ENCODE measurements at regions not wholly inside any gene's neighbourhood (a gene's known extent, or its start where the extent isn't known, plus 50 kb on each side); places are given as distances from the start of the nearest gene placed in this dataset.

- H3K4me3 Mint-ChIP-seq (ENCODE audit: unreplicated experiment): no peak overlapping the region
- TF ChIP-seq, protein P1, sequence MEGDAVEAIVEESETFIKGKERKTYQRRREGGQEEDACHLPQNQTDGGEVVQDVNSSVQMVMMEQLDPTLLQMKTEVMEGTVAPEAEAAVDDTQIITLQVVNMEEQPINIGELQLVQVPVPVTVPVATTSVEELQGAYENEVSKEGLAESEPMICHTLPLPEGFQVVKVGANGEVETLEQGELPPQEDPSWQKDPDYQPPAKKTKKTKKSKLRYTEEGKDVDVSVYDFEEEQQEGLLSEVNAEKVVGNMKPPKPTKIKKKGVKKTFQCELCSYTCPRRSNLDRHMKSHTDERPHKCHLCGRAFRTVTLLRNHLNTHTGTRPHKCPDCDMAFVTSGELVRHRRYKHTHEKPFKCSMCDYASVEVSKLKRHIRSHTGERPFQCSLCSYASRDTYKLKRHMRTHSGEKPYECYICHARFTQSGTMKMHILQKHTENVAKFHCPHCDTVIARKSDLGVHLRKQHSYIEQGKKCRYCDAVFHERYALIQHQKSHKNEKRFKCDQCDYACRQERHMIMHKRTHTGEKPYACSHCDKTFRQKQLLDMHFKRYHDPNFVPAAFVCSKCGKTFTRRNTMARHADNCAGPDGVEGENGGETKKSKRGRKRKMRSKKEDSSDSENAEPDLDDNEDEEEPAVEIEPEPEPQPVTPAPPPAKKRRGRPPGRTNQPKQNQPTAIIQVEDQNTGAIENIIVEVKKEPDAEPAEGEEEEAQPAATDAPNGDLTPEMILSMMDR (IDR thresholded peaks at IDR 0.05; ENCODE audit: unreplicated experiment): no peak
- no peaks in the 10 kb centered on the region for H3K36me3 Mint-ChIP-seq (ENCODE audit: low read depth, unreplicated experiment)
- H3K4me1 Mint-ChIP-seq (ENCODE audit: unreplicated experiment): peaks cover 11% of the 10 kb centered on the region
- H3K27ac Mint-ChIP-seq (ENCODE audit: unreplicated experiment): no peak overlapping the region
- no peak for DNase-seq (ENCODE audit: low spot score)
- H3K9me3 Mint-ChIP-seq (ENCODE audit: unreplicated experiment): no peaks in the 10 kb centered on the region
- H3K27me3 Mint-ChIP-seq (ENCODE audit: unreplicated experiment): peaks cover 11% of the 10 kb centered on the region
Measured at GRCh38 chr17:72349011-72349410, 228.2 kb downstream of the SOX9 start.

GRCh38 chr17:72349491-72349995 is 228.7 kb downstream of the SOX9 start:
- H3K27me3 Mint-ChIP-seq (ENCODE audit: unreplicated experiment): peaks cover 13% of the 10 kb centered on the region
- no peak overlapping the region for H3K27ac Mint-ChIP-seq (ENCODE audit: unreplicated experiment)
- no peak for DNase-seq (ENCODE audit: low spot score)
- H3K9me3 Mint-ChIP-seq (ENCODE audit: unreplicated experiment): no peaks in the 10 kb centered on the region
- H3K36me3 Mint-ChIP-seq (ENCODE audit: low read depth, unreplicated experiment): no peaks in the 10 kb centered on the region
- H3K4me3 Mint-ChIP-seq (ENCODE audit: unreplicated experiment): no peak overlapping the region
- H3K4me1 Mint-ChIP-seq (ENCODE audit: unreplicated experiment): peaks cover 13% of the 10 kb centered on the region
- TF ChIP-seq, protein P1 (IDR thresholded peaks at IDR 0.05; ENCODE audit: unreplicated experiment): no peak

DNA sequence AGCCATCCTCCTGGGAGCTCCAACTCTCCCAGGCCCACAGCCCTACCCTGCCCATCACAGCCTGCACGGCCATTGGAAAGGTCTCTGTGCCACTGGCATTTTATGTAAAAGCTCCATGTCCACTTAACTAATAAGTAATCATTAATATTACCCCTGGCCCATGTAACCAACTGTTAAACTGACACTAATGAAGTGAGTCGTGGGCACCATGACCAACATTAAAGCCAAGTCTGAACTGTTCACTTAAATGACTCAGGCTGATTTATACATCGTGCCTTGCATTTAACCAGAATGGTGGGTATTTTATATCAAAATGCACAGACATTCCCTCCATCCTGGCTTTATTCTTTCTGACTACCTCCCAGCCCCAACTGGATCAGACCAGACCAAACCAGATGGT is 229.3 kb downstream of the SOX9 start:
- Mint-ChIP-seq H3K27me3 (ENCODE audit: unreplicated experiment) (peaks cover 13% of the 10 kb centered on the region), H3K27ac (ENCODE audit: unreplicated experiment) (no peak overlapping the region), H3K4me1 (ENCODE audit: unreplicated experiment) (peaks cover 13% of the 10 kb centered on the region), H3K9me3 (ENCODE audit: unreplicated experiment) (no peaks in the 10 kb centered on the region), H3K36me3 (ENCODE audit: low read depth, unreplicated experiment) (no peaks in the 10 kb centered on the region), H3K4me3 (ENCODE audit: unreplicated experiment) (no peak overlapping the region)
- TF ChIP-seq, protein P1 (IDR thresholded peaks at IDR 0.05; ENCODE audit: unreplicated experiment): no peak
- no peak for DNase-seq (ENCODE audit: low spot score)

DNA sequence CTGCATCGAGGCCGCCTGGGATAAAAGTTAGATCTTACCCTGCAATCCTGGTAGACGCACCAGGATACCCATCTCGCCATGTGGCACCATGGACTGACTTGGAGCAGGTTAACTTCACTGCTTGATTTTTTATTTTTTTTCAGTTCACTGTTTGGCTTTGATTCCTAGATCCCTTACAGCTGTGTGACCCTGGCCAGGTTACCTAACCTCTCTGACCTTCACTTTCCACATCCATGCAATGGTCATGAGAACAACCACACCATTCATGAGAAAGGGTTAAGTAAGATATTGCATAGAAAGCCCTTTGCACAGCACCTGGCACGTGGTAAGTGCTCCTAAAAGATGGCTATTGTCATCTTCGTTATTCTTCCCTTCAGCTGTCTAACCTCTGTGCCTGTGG is 230.5 kb downstream of the SOX9 start:
- TF ChIP-seq, protein P1 (IDR thresholded peaks at IDR 0.05; ENCODE audit: unreplicated experiment): no peak
- DNase-seq (ENCODE audit: low spot score): no peak
- Mint-ChIP-seq H3K4me1 (ENCODE audit: unreplicated experiment) (peaks cover 13% of the 10 kb centered on the region), H3K27me3 (ENCODE audit: unreplicated experiment) (peaks cover 13% of the 10 kb centered on the region), H3K9me3 (ENCODE audit: unreplicated experiment) (no peaks in the 10 kb centered on the region), H3K36me3 (ENCODE audit: low read depth, unreplicated experiment) (no peaks in the 10 kb centered on the region), H3K27ac (ENCODE audit: unreplicated experiment) (no peak overlapping the region), H3K4me3 (ENCODE audit: unreplicated experiment) (no peak overlapping the region)

GRCh38 chr17:72351884-72352346 is 231.1 kb downstream of the SOX9 start:
- Mint-ChIP-seq H3K27ac (ENCODE audit: unreplicated experiment) (no peak overlapping the region), H3K27me3 (ENCODE audit: unreplicated experiment) (peaks cover 13% of the 10 kb centered on the region), H3K4me3 (ENCODE audit: unreplicated experiment) (no peak overlapping the region), H3K9me3 (ENCODE audit: unreplicated experiment) (no peaks in the 10 kb centered on the region), H3K4me1 (ENCODE audit: unreplicated experiment) (peaks cover 13% of the 10 kb centered on the region), H3K36me3 (ENCODE audit: low read depth, unreplicated experiment) (no peaks in the 10 kb centered on the region)
- DNase-seq (ENCODE audit: low spot score): no peak
- TF ChIP-seq, protein P1 (IDR thresholded peaks at IDR 0.05; ENCODE audit: unreplicated experiment): no peak
